KOPT-K1 (cell line): ENCODE measurements at regions not wholly inside any gene's neighbourhood (a gene's known extent, or its start where the extent isn't known, plus 50 kb on each side); places are given as distances from the start of the nearest gene placed in this dataset.

Experiments used
- H3K27ac ChIP-seq: fragments of 200-600 bp; sonication (generic); 2 replicates; pipeline ENCODE4 v1.5.1; 2016; ENCODE audit warnings: antibody characterized with exemption, mild to moderate bottlenecking, low read depth, low read length; ENCODE audit not compliant: poor library complexity, severe bottlenecking
- H3K36me3 ChIP-seq: fragments of 200-600 bp; sonication (generic); 2 replicates; pipeline ENCODE4 v1.5.1; 2017; ENCODE audit warnings: antibody characterized with exemption, mild to moderate bottlenecking, low read length, moderate library complexity; ENCODE audit not compliant: insufficient read depth
- H3K9me3 ChIP-seq: fragments of 200-600 bp; sonication (generic); 2 replicates; pipeline ENCODE4 v1.5.1; 2017; ENCODE audit warnings: antibody characterized with exemption, low read length, mild to moderate bottlenecking; ENCODE audit not compliant: insufficient read depth, poor library complexity, severe bottlenecking

DNA sequence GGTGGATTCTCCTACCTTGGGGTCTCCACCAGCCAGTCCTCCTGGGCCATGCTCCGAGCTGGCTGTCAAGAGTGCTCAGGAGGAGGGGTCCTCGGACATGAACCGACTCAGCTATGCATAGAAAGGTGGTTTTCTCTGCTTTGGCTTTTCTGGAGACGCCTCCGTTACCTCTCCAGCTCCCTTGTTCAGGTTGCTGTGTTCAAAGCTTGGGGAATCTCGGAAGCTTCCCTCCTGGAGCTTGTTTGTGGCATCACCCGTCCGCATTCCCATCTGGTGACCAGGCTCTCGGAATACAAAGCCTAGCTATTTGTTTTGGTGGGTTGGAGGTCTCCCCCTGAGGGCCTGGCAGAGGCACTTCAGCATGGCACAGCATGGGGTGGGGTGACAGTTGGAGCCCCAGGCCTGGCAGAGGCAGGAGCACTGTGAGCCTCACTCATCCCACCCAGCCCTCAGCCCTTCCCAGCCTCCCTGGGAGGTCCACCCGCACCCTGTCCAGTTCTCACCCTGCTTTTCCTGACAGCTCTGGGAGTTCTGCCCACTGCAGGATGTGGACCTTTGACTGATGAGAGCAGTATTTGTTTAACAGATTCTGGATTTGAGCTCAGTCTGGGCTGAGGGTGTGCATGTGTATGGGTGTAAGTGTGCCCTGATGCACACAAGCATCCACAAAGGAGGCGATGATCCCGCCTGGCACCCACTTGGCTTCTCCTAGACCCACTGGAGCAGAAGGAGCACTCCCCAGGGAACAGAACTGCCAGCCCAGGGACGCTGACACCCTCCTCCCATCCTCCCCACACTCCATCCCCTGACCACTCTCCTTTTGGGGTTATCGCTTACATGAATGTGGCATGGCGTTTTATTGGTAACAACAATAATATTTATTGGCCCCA lies 107.3 kb upstream of the HS6ST1 start:
- H3K9me3 ChIP-seq, result peaks cover 27% of the 10 kb centered on the region
- H3K27ac ChIP-seq, result no peak overlapping the region
- H3K36me3 ChIP-seq, result no peaks in the 10 kb centered on the region

DNA sequence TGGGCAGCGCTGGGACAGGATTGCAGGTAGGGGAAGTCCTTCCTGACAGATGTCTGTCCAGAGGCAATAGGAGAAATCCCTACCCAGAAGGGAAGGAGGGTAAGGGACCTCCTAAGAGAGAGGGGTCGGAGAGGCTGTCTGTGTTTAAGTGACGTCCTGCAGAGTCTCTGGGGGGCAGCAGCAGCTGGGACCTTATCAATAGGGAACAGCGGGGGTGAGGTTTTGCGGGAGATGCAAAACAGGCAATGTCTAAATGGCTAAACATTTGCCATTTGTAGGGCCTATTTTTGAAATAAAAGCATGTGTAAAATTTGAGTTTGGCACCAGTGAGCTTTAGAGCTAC lies 108.7 kb upstream of the HS6ST1 start:
- Histone ChIP-seq H3K36me3 (no peaks in the 10 kb centered on the region), H3K27ac (no peak overlapping the region), H3K9me3 (peaks cover 20% of the 10 kb centered on the region)

DNA sequence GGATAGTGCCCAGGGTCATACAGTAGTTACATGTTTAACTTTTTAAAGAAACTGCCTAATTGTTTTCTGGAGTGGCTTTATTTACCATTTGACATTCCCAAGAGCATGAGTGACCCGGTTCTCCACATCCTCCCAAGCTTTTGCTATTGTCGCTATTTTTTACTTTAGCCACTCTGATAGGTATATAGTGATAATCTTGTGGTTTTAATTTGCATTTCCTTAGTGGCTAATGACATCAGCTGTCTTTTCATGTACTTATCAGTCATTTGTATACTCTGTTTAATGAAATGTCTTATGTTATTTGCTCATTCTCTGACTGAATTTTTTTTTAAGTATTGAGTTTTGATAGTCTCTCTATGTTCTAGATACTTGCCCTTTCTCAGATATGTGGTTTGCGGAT lies 109.7 kb upstream of the HS6ST1 start:
- Histone ChIP-seq H3K27ac (no peak overlapping the region), H3K36me3 (no peaks in the 10 kb centered on the region), H3K9me3 (peaks cover 16% of the 10 kb centered on the region)

DNA sequence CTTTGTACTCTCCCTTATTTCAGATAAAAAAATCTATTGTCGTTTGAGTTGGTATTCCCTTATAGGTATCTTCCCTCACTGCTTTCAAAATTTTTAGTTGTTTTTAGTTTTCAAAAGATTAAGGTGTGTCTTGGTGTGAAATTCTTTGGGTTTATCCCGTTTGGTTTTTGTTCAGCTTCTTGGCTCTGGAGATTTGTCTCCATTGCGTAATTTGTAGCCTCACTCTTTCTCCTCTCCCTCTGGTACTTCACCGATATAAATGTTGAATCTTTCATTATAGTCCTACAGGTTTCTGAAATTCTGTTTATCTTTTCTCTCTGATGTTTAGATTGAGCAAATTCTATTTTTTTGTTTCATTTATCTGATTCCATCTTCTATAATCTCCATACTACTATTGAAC lies 113.8 kb upstream of the HS6ST1 start:
- Histone ChIP-seq H3K27ac (no peak overlapping the region), H3K9me3 (peaks cover 16% of the 10 kb centered on the region), H3K36me3 (no peaks in the 10 kb centered on the region)

DNA sequence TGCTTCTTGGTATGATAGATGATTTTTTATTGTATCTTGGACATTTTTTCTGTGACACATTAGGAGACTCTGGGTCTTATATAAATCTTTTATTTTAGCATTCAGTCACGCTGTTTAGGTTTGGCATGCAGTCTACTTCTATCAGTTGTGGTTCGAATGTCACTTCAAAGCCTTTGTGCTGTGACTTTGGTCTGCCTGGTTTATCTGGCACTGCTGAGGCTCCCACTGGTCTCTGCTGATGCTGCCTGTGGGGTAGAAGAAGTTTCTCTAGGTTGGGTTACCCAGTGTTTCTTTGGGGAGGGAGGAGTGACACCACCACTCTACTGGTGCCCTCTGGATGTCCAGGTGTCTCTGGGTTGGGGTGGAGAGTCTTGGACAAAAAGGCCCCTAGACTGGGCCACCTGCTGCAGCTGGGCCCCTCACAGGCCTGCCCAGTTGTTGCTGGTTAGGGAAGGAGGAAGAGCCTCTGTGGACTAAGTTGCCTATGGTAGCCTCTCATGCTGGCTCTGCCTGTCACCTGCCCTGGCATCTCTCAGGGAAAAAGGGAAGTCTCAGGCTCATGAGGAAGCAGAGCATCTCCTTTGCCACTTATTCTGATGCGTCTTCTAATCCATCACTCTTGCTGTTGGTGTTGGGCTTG lies 115.4 kb upstream of the HS6ST1 start:
- Histone ChIP-seq H3K9me3 (peaks cover 14% of the 10 kb centered on the region), H3K27ac (peak overlapping the region; percentile 90), H3K36me3 (no peaks in the 10 kb centered on the region)

DNA sequence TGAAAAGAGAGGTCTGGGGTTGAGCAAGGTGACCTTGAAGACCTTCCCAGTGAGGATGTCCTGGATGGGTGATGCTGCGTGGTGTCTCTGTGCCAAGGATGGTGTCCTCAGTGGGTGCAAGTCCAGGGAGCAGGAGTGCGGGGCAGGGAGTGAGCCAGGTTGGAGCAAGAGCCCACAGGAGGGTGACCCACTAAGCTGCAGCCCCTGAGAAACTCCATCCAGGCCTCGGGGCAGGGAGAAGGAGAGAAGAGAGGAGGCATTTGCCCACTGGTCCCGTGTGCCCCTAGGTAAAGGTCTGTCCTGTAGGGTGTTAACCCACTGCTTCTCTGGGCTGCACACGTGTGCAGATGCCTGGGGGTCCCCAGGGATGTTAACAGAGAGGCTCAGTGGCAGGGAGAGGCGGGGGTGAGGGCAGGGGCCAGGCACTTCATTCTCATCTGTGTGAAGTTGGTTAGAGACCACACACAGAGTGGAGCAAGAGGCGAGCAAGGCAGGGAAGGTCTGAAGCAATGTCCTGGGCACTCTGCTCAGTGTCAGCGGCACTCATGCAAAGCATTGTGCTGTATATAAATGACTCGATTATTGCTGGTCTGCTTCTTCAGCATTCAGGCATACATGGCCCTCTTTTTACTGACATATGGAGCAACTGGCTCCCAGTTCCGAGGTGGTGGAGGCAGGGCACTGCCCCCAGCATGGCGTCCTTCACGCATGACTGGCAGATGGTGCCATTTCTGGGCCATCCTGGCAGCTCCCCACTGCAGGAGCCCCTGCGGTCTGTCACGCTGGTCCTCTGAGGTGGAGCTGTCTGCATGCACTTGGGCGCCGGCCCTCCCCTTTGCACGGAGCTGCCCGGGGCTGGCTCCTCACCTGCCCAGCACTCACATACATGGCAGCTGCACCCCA lies 117.2 kb upstream of the HS6ST1 start:
- Histone ChIP-seq H3K9me3 (no peaks in the 10 kb centered on the region), H3K36me3 (0 out of 2 replicates have a peak, but pooled peaks cover 5% of the 10 kb centered on the region), H3K27ac (peak overlapping the region; percentile 90)

DNA sequence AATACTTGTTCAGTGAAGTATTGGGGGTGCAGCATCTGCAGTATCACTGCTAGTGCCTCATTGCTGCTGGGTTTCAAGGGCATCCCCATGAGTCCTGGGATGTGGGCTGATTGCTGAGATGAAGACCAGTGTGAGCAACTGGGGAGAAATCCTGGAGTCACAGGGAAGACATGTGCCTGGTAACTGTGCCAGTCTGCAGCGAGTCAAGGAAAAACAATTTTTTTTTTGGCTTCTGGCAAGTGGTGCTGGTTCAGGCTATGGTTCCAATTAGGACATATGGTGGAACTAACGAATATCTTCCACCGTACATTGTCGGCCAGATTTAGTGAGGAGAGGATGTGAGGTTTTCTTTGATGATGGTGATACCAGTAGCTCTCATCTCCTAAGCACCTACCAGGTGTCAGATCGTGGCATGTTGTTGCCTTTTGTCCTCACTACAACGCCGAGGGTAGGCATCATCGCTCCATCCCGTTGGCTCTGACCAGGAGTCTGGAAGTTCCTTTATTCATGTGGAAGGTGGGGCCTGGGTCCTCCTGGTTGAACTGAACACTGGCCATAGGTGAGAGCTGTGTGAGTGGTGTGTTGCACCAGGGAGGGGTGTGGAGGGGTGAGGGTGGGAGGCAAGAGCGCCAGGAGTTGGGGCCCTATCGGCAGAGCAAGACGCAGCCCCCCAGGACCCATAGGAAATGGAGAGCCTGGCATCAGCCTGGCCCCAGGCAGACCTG lies 118.0 kb upstream of the HS6ST1 start:
- H3K27ac ChIP-seq, result peak overlapping the region; percentile 90
- 0 out of 2 replicates have a peak, but pooled peaks cover 5% of the 10 kb centered on the region for H3K36me3 ChIP-seq
- no peaks in the 10 kb centered on the region for H3K9me3 ChIP-seq

DNA sequence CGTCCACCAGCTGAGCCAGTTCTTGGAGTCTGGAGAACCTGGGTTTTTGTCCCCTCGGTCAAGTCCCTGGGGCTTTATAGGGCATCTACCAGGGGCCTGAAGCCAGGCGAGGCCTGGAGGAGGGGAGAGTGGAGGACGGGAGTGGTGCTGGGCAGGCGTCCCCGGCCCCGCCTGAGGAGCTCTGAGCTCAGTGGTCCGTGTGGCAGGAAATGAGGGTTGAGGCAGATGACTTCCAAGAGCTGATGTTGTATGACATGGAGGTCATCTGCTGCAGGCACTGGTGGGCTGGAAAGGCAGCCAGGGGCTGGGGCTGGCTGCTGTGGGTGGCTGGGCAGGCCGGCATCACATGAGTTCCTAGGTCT lies 118.5 kb upstream of the HS6ST1 start:
- Histone ChIP-seq H3K27ac (peak overlapping the region; percentile 90), H3K36me3 (0 out of 2 replicates have a peak, but pooled peaks cover 5% of the 10 kb centered on the region), H3K9me3 (no peaks in the 10 kb centered on the region)

DNA sequence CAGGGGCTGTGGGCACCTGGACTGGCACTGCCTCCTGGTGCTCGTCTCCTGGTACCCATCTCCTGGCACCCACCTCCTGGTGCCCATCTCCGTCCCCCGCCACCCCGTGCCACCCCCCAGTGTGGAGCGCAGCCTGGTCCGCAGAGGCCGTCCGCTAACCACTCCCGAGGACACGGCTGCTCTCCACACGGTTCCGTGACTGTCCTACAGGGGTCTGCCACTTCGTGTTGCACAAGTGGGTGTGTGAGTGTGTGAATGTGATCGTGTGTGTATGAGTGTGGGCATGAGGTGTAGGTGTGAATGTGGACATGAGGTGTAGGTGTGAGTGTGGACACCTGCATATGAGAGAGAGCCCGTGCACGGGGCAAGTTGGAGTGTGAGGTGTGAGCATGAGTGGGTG lies 119.4 kb upstream of the HS6ST1 start:
- Histone ChIP-seq H3K36me3 (0 out of 2 replicates have a peak, but pooled peaks cover 5% of the 10 kb centered on the region), H3K9me3 (no peaks in the 10 kb centered on the region), H3K27ac (peak overlapping the region; percentile 90)

DNA sequence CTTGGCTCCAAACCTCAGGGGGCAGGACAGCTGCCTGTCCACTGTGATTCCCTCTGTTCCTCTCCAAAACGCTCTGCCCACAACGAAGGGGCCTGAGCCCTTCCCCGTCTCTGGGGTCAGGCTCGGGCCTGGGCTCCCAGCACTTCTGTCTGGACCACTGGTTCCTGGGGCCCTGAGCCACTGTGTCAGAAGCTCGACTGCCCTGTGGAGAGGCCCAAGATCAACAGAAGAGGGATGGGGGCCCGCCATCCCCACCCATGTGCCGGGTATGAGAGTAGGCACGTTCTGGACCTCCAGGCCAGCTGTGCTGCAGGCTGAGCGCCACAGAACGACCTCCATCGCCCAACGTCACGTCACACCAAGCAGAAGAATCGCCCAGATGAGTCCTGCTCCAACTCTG lies 119.9 kb upstream of the HS6ST1 start:
- Histone ChIP-seq H3K36me3 (0 out of 2 replicates have a peak, but pooled peaks cover 5% of the 10 kb centered on the region), H3K27ac (peak overlapping the region; percentile 90), H3K9me3 (no peaks in the 10 kb centered on the region)

DNA sequence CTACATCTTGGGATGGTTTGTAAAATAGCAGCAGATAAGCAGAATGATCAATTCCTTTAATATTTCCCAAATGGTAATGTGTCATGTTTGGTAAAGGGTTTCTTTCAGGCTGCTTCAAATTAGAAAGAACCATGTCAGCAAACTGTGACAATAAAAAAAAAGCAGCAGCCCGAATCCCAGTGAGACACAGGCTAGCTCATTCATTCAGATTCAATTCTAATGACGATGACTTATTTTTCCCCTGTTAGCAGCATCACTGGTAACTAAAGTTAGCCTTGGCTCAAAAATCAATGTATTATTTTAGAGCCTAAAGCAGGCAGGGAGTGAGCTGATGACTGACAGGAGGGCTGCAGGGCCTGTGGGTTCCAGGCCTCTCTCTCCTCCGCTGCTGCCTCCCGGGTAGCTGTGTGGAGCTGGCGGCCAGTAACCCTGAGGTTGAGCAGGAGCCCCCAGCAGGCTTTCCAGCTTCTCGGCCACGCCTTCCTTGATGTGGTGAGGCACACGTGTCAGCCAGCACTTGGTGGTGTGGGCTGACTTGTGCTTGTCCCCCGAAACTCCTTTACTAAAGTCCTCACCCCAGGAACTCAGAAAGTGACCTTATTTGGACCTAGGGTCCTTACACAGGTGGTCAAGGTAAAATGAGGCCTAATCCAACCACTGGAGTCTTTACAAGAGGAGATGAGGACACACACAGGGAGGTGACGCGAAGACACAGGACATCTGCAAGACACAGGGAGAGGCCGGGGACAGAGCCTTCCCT lies 120.5 kb upstream of the HS6ST1 start:
- Histone ChIP-seq H3K36me3 (0 out of 2 replicates have a peak, but pooled peaks cover 5% of the 10 kb centered on the region), H3K27ac (peak overlapping the region; percentile 90), H3K9me3 (no peaks in the 10 kb centered on the region)

DNA sequence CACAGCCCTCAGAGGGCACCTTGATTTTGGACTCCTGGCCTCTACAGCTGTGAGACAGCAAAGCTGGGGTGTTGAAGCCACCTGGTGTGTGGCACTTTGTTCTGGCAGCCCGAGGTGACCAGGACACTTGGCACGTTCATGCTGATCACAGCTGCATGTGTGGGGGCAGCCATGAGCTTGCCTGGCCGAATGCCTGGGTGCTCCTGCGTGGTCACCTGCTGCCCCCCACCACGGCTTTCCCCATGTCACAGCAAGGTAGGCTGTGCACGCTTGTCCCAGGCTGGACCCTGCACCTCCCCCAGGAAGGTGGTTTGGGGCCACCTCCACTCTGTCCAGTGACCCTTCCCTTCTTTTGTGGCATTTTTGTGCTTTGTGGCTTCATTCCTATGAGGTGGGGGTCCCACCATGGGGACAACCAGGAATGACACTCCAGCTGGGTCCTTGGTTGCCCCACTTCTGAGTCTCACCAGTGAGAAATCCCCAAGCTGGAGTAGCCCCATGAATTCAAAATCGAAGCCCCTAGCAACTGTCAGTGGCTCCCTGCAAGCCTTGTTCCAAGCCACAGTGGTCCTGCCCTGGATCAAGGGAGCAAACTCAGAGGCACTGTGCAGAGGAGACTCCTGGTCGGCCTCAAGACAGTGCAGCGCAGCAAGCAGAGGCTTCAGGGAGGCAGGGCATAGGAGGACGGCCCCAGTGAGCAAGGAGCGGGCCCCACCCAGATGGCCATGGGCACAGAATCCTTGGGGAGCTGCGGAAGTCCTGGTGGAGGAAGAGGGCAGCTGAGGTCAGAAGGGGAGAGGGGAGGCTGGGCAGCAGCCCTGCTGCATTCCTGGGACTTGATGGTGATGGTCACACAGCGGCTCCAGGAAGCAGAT lies 121.4 kb upstream of the HS6ST1 start:
- H3K27ac ChIP-seq, result peak overlapping the region; percentile 90
- H3K9me3 ChIP-seq, result no peaks in the 10 kb centered on the region
- H3K36me3 ChIP-seq, result 0 out of 2 replicates have a peak, but pooled peaks cover 5% of the 10 kb centered on the region

DNA sequence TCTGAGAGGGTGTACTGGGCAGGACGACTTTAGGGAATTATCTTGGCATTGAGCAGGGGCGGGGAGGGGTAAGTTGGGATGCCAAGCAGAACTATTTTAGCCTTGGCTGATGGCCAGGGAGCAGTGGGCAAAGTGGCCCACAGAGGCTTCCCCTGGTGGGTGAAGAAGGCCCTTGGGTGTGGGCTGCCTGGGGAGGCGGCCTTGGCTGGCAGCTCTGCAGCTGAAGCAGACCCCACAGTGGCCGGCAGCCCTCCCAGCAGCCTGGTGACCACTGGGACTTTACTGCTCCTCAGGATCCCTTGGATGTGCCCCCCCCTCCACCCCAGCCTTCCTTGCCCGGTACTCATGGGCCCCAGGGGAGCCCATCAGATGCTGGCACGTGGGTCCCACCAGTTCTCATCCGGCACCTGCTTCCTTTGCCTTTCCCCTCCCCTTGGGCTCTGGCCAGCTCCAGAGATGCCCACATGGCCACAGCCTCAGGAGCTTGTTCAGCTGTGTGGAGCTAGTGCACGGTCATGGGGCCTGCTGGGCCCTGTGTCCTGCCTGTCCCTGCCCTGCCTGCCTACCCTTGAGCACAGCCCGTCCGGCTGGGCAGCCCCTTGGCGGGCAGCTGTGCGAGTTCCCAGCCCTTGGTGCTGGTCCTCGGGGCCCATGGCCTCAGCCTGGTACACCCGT lies 122.1 kb upstream of the HS6ST1 start:
- Histone ChIP-seq H3K36me3 (0 out of 2 replicates have a peak, but pooled peaks cover 5% of the 10 kb centered on the region), H3K27ac (peak overlapping the region; percentile 19), H3K9me3 (no peaks in the 10 kb centered on the region)
